CD8-positive, alpha-beta memory T cell (primary cell): ENCODE measurements at regions not wholly inside any gene's neighbourhood (a gene's known extent, or its start where the extent isn't known, plus 50 kb on each side); places are given as distances from the start of the nearest gene placed in this dataset.

Experiments
- CTCF ChIA-PET: fragments of 350-600 bp; sonication (Branson Sonifier 250); formaldehyde crosslinking; loops from one replicate; lab custom pipeline; 2021; ENCODE audit warnings: antibody characterized with exemption; lab: Charles Lee
- POLR2A ChIA-PET: fragments of 350-600 bp; sonication (Branson Sonifier 250); formaldehyde crosslinking; loops from one replicate; lab custom pipeline; 2021; ENCODE audit warnings: antibody characterized with exemption; lab: Charles Lee
- DNase-seq, 5 donors: peaks; one replicate each; pipeline versions ENCODE4 v3.0.0 to v3.0.0-alpha.2; 2020 to 2022; ENCODE audit warnings: mixed read lengths in 1 of 5
- H3K27ac ChIP-seq: one replicate; pipeline ENCODE4 v1.7.0; 2013; ENCODE audit warnings: low read depth, mild to moderate bottlenecking, low read length, moderate library complexity
- H3K27me3 ChIP-seq: 2 replicates; pipeline ENCODE4 v1.7.0; 2013; ENCODE audit warnings: low read length, mild to moderate bottlenecking; ENCODE audit not compliant: insufficient read depth, poor library complexity, severe bottlenecking
- H3K36me3 ChIP-seq: 2 replicates; pipeline ENCODE4 v1.7.0; 2013; ENCODE audit warnings: mild to moderate bottlenecking, low read length, moderate library complexity; ENCODE audit not compliant: insufficient read depth
- H3K4me1 ChIP-seq: 2 replicates; pipeline ENCODE4 v1.7.0; 2013; ENCODE audit warnings: mild to moderate bottlenecking, low read length, moderate library complexity; ENCODE audit not compliant: insufficient read depth
- H3K4me3 ChIP-seq: 2 replicates; pipeline ENCODE4 v1.7.0; 2013; ENCODE audit warnings: mild to moderate bottlenecking, low read length
- H3K9me3 ChIP-seq: 2 replicates; pipeline ENCODE4 v1.7.0; 2013; ENCODE audit warnings: mild to moderate bottlenecking, low read length
- H3K27ac Mint-ChIP-seq, 8 donors: one replicate each; pipeline ENCODE4 v1.8.0; 2020 to 2021; ENCODE audit warnings: mixed read lengths in 8 of 8, mild to moderate bottlenecking in 6 of 8, inconsistent platforms in 3 of 8, moderate library complexity in 3 of 8
- H3K27me3 Mint-ChIP-seq, 2 donors: one replicate each; pipeline ENCODE4 v1.8.0; 2020 to 2021; ENCODE audit warnings: mixed read lengths in 2 of 2, mild to moderate bottlenecking in 1 of 2, moderate library complexity in 1 of 2
- H3K36me3 Mint-ChIP-seq, 3 donors: one replicate each; pipeline ENCODE4 v1.8.0; 2020 to 2021; ENCODE audit warnings: mixed read lengths in 3 of 3, inconsistent platforms in 1 of 3, mild to moderate bottlenecking in 1 of 3
- H3K4me1 Mint-ChIP-seq, 3 donors: one replicate each; pipeline ENCODE4 v1.8.0; 2020 to 2021; ENCODE audit warnings: mixed read lengths in 3 of 3, inconsistent platforms in 1 of 3, mild to moderate bottlenecking in 1 of 3
- H3K4me3 Mint-ChIP-seq, 7 donors: one replicate each; pipeline ENCODE4 v1.8.0; 2020 to 2021; ENCODE audit warnings: mixed read lengths in 7 of 7, mild to moderate bottlenecking in 6 of 7, moderate library complexity in 4 of 7, inconsistent platforms in 2 of 7
- H3K9me3 Mint-ChIP-seq, 5 donors: one replicate each; pipeline ENCODE4 v1.8.0; 2020 to 2022; ENCODE audit warnings: mixed read lengths in 5 of 5, mild to moderate bottlenecking in 3 of 5, moderate library complexity in 2 of 5, inconsistent platforms in 1 of 5

GRCh38 chrX:117743469-117744251 is 372.9 kb downstream of the KLHL13 start:
- H3K4me3 Mint-ChIP-seq: no peak overlapping the region
- H3K36me3 Mint-ChIP-seq: no peaks in the 10 kb centered on the region
- H3K4me1 Mint-ChIP-seq: no peaks in the 10 kb centered on the region
- peaks cover 0 to 3% of the 10 kb centered on the region in 2 donors for H3K27me3 Mint-ChIP-seq
- no peak for DNase-seq
- H3K9me3 ChIP-seq: no peaks in the 10 kb centered on the region
- H3K9me3 Mint-ChIP-seq: peaks cover 0 to 9% (median 6%) of the 10 kb centered on the region in 5 donors
- ChIA-PET POLR2A (no interaction called here), CTCF (no interaction called here)
- H3K4me3 ChIP-seq: no peak overlapping the region
- no peaks in the 10 kb centered on the region for H3K36me3 ChIP-seq
- no peak overlapping the region for H3K27ac ChIP-seq
- H3K27ac Mint-ChIP-seq: no peak overlapping the region
- no peaks in the 10 kb centered on the region for H3K27me3 ChIP-seq
- no peaks in the 10 kb centered on the region for H3K4me1 ChIP-seq

DNA sequence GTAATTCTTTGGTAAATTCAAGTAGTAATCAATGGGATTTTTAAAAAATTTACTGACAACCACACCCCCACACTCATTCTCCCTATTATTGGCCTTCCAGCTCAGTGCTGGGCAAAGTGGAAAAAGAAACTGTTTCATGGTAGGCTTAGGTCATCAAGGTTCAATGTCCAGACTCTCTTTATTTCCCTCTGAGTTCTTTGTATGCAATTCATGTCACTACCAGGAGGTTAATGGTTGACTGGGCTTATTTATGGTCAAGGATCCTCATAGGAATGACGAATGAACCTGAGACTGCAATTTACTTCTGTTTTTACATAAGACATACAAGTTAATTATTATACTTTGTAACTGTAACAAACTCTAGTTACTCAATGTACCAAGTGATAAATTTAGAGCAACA is 403.2 kb downstream of the KLHL13 start:
- no peaks in the 10 kb centered on the region for H3K4me1 Mint-ChIP-seq
- DNase-seq: no peak
- Histone ChIP-seq H3K4me3 (no peak overlapping the region), H3K36me3 (no peaks in the 10 kb centered on the region), H3K27me3 (no peaks in the 10 kb centered on the region), H3K27ac (no peak overlapping the region), H3K9me3 (no peaks in the 10 kb centered on the region), H3K4me1 (no peaks in the 10 kb centered on the region)
- H3K4me3 Mint-ChIP-seq: no peak overlapping the region
- H3K27ac Mint-ChIP-seq: no peak overlapping the region
- ChIA-PET POLR2A (no interaction called here), CTCF (no interaction called here)
- H3K27me3 Mint-ChIP-seq: no peaks in the 10 kb centered on the region
- H3K9me3 Mint-ChIP-seq: no peaks in the 10 kb centered on the region
- no peaks in the 10 kb centered on the region for H3K36me3 Mint-ChIP-seq

DNA sequence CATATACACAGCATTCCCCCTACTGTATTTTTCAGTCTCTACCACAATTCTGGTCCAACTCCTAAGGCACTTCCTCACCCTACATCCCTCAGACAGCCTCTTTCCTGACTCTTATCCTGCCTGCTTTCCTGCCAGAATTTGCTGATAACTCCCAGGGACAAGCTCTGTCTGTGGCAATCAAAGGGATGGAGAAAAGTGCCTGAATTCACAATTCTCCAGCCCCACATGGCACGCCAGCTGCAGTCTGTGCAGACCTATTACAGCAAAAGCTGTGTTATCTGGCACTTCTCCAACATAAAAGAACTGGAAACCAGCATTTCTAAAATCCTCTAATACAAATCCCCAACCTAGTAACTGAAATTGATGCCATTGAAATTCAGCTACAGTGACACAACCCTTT is 404.8 kb downstream of the KLHL13 start:
- Histone ChIP-seq H3K9me3 (no peaks in the 10 kb centered on the region), H3K27ac (no peak overlapping the region), H3K36me3 (no peaks in the 10 kb centered on the region), H3K27me3 (no peaks in the 10 kb centered on the region), H3K4me1 (no peaks in the 10 kb centered on the region), H3K4me3 (no peak overlapping the region)
- Mint-ChIP-seq H3K27me3 (peaks cover 0 to 2% of the 10 kb centered on the region in 2 donors), H3K4me1 (no peaks in the 10 kb centered on the region), H3K4me3 (no peak overlapping the region), H3K27ac (no peak overlapping the region), H3K36me3 (no peaks in the 10 kb centered on the region), H3K9me3 (no peaks in the 10 kb centered on the region)
- ChIA-PET CTCF (no interaction called here), POLR2A (no interaction called here)
- no peak for DNase-seq

GRCh38 chrX:117707948-117708743 is 408.5 kb downstream of the KLHL13 start:
- Mint-ChIP-seq H3K36me3 (no peaks in the 10 kb centered on the region), H3K27ac (no peak overlapping the region), H3K4me1 (no peaks in the 10 kb centered on the region), H3K4me3 (no peak overlapping the region), H3K9me3 (no peaks in the 10 kb centered on the region), H3K27me3 (peaks cover 0 to 2% of the 10 kb centered on the region in 2 donors)
- no peaks in the 10 kb centered on the region for H3K27me3 ChIP-seq
- H3K9me3 ChIP-seq: no peaks in the 10 kb centered on the region
- H3K4me3 ChIP-seq: no peak overlapping the region
- no peaks in the 10 kb centered on the region for H3K36me3 ChIP-seq
- H3K4me1 ChIP-seq: no peaks in the 10 kb centered on the region
- CTCF ChIA-PET: no interaction called here
- DNase-seq: no peak
- POLR2A ChIA-PET: no interaction called here
- H3K27ac ChIP-seq: no peak overlapping the region

- Histone ChIP-seq H3K4me3 (no peak overlapping the region), H3K27ac (no peak overlapping the region), H3K36me3 (no peaks in the 10 kb centered on the region), H3K9me3 (no peaks in the 10 kb centered on the region), H3K27me3 (no peaks in the 10 kb centered on the region), H3K4me1 (no peaks in the 10 kb centered on the region)
- DNase-seq: no peak
- ChIA-PET CTCF (no interaction called here), POLR2A (no interaction called here)
- H3K27ac Mint-ChIP-seq: no peak overlapping the region
- H3K4me3 Mint-ChIP-seq: no peak overlapping the region
- no peaks in the 10 kb centered on the region for H3K27me3 Mint-ChIP-seq
- H3K9me3 Mint-ChIP-seq: peaks cover 0 to 14% (median 8%) of the 10 kb centered on the region in 5 donors
- no peaks in the 10 kb centered on the region for H3K36me3 Mint-ChIP-seq
- no peaks in the 10 kb centered on the region for H3K4me1 Mint-ChIP-seq
These were observed 415.6 kb downstream of the KLHL13 start for GRCh38 chrX:117701050-117701449.

- Mint-ChIP-seq H3K36me3 (peaks cover 0 to 2% (median 0%) of the 10 kb centered on the region in 3 donors), H3K27ac (no peak overlapping the region), H3K27me3 (no peaks in the 10 kb centered on the region), H3K4me3 (no peak overlapping the region), H3K9me3 (peaks cover 0 to 4% (median 0%) of the 10 kb centered on the region in 5 donors), H3K4me1 (no peaks in the 10 kb centered on the region)
- Histone ChIP-seq H3K4me1 (no peaks in the 10 kb centered on the region), H3K27me3 (no peaks in the 10 kb centered on the region), H3K9me3 (no peaks in the 10 kb centered on the region), H3K27ac (no peak overlapping the region), H3K36me3 (no peaks in the 10 kb centered on the region), H3K4me3 (no peak overlapping the region)
- POLR2A ChIA-PET: no interaction called here
- no peak for DNase-seq
- CTCF ChIA-PET: no interaction called here
These were observed 426.7 kb downstream of the KLHL13 start for GRCh38 chrX:117689956-117690355.

GRCh38 chrX:117680286-117680685 is 436.3 kb downstream of the KLHL13 start:
- no peaks in the 10 kb centered on the region for H3K9me3 ChIP-seq
- no peak overlapping the region for H3K4me3 ChIP-seq
- POLR2A ChIA-PET: no interaction called here
- no peak for DNase-seq
- H3K27me3 ChIP-seq: no peaks in the 10 kb centered on the region
- peaks cover 0 to 7% (median 3%) of the 10 kb centered on the region in 5 donors for H3K9me3 Mint-ChIP-seq
- H3K27ac Mint-ChIP-seq: no peak overlapping the region
- H3K4me3 Mint-ChIP-seq: no peak overlapping the region
- CTCF ChIA-PET: no interaction called here
- H3K36me3 ChIP-seq: no peaks in the 10 kb centered on the region
- no peaks in the 10 kb centered on the region for H3K4me1 ChIP-seq
- H3K36me3 Mint-ChIP-seq: peaks cover 0 to under 1% (median 0%) of the 10 kb centered on the region in 3 donors
- peaks cover 0 to 1% of the 10 kb centered on the region in 2 donors for H3K27me3 Mint-ChIP-seq
- H3K27ac ChIP-seq: no peak overlapping the region
- H3K4me1 Mint-ChIP-seq: no peaks in the 10 kb centered on the region

DNA sequence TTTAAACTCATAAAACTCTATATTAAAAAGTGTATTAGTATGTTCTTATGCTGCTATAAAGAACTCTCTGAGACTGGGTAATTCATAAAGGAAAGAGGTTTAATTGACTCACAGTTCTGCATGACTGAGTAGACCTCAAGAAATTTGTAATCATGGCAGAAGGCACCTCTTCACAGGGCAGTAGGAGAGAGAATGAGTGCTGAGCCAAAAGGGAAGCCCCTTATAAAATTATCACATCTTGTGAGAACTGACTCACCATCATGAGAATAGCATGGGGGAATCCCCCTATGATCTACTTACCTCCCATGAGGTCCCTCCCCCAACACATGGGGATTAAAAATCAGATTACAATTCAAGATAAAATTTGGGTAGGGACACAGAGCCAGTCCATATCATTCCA is 463.2 kb downstream of the KLHL13 start:
- H3K27me3 ChIP-seq: no peaks in the 10 kb centered on the region
- no peak overlapping the region for H3K4me3 ChIP-seq
- ChIA-PET POLR2A (no interaction called here), CTCF (no interaction called here)
- Mint-ChIP-seq H3K36me3 (no peaks in the 10 kb centered on the region), H3K27ac (no peak overlapping the region), H3K9me3 (peaks cover 0 to 11% (median 4%) of the 10 kb centered on the region in 5 donors), H3K27me3 (no peaks in the 10 kb centered on the region), H3K4me3 (no peak overlapping the region), H3K4me1 (no peaks in the 10 kb centered on the region)
- H3K9me3 ChIP-seq: no peaks in the 10 kb centered on the region
- H3K27ac ChIP-seq: no peak overlapping the region
- no peak for DNase-seq
- H3K36me3 ChIP-seq: no peaks in the 10 kb centered on the region
- H3K4me1 ChIP-seq: no peaks in the 10 kb centered on the region
